IMR-90 (cell line): ENCODE measurements at regions not wholly inside any gene's neighbourhood (a gene's known extent, or its start where the extent isn't known, plus 50 kb on each side); places are given as distances from the start of the nearest gene placed in this dataset.

Source experiments
- ATAC-seq: fragments of 200-7000 bp; cut with Tn5 transposase; 2 replicates; pipeline ENCODE4 v1.9.1; 2020; ENCODE audit warnings: low read depth, mild to moderate bottlenecking, moderate library complexity
- BruUV-seq: library from RNA; stranded (reverse); fragments of 400-500 nt; replicated peaks from 2 replicates; lab custom pipeline; 2021; lab: Mats Ljungman, UMichigan
- CTCF ChIA-PET: fragments of 300-600 bp; formaldehyde crosslinking; extraction: SDS; loops from one replicate; lab custom pipeline; 2021; ENCODE audit warnings: antibody characterized with exemption; lab: Yijun Ruan, JAX
- POLR2A ChIA-PET: fragments of 300-600 bp; sonication (Branson Sonifier 250); formaldehyde crosslinking; loops from one replicate; lab custom pipeline; 2022; ENCODE audit warnings: antibody characterized with exemption; ENCODE audit not compliant: unreplicated experiment; lab: Charles Lee
- DNase-seq: peaks from one replicate; pipeline ENCODE4 v3.0.0; 2013
- H2AFZ ChIP-seq: replicated peaks from 2 replicates; pipeline ENCODE3; 2013; ENCODE audit warnings: low read length, mild to moderate bottlenecking; ENCODE audit not compliant: poor library complexity
- H2AK5ac ChIP-seq: 2 replicates; pipeline ENCODE4 v1.6.1; 2013; ENCODE audit warnings: low read depth, low read length, inconsistent platforms
- H2AK9ac ChIP-seq: replicated peaks from 2 replicates; pipeline ENCODE3; 2013; ENCODE audit warnings: mild to moderate bottlenecking, low read depth, low read length, moderate library complexity; ENCODE audit not compliant: poor library complexity
- H2BK120ac ChIP-seq: 2 replicates; pipeline ENCODE4 v1.6.1; 2013; ENCODE audit warnings: low read depth, low read length, inconsistent platforms
- H2BK15ac ChIP-seq: 3 replicates; pipeline ENCODE4 v1.6.1; 2013; ENCODE audit warnings: low read depth, low read length, inconsistent platforms
- H2BK20ac ChIP-seq: 2 replicates; pipeline ENCODE4 v1.6.1; 2013; ENCODE audit warnings: low read depth, mild to moderate bottlenecking, inconsistent platforms, low read length, moderate library complexity
- H2BK5ac ChIP-seq: 2 replicates; pipeline ENCODE4 v1.6.1; 2013; ENCODE audit warnings: mild to moderate bottlenecking, low read depth, low read length, inconsistent platforms; ENCODE audit not compliant: poor library complexity, severe bottlenecking
- H3K14ac ChIP-seq: replicated peaks from 2 replicates; pipeline ENCODE4 v1.6.1; 2013; ENCODE audit warnings: low read depth, low read length, inconsistent platforms
- H3K18ac ChIP-seq: 2 replicates; pipeline ENCODE4 v1.6.1; 2013; ENCODE audit warnings: low read depth, low read length, control low read depth
- H3K23ac ChIP-seq: 2 replicates; pipeline ENCODE4 v1.6.1; 2013; ENCODE audit warnings: low read depth, low read length, inconsistent platforms
- H3K27ac ChIP-seq: 2 replicates; pipeline ENCODE4 v1.5.1; 2013; ENCODE audit warnings: mild to moderate bottlenecking, control low read depth, low read length; ENCODE audit not compliant: insufficient read depth
- H3K27me3 ChIP-seq: 2 replicates; pipeline ENCODE4 v1.6.1; 2013; ENCODE audit warnings: low read length; ENCODE audit not compliant: control insufficient read depth, insufficient read depth
- H3K36me3 ChIP-seq: 2 replicates; pipeline ENCODE4 v1.6.1; 2013; ENCODE audit warnings: low read length, mixed read lengths; ENCODE audit not compliant: control insufficient read depth, insufficient read depth
- H3K4ac ChIP-seq: 2 replicates; pipeline ENCODE4 v1.6.1; 2013; ENCODE audit warnings: low read depth, low read length, inconsistent platforms
- H3K4me1 ChIP-seq: 2 replicates; pipeline ENCODE4 v1.6.1; 2013; ENCODE audit warnings: low read length, mixed read lengths; ENCODE audit not compliant: control insufficient read depth, insufficient read depth
- H3K4me2 ChIP-seq: 2 replicates; pipeline ENCODE4 v1.6.1; 2013; ENCODE audit warnings: low read depth, mild to moderate bottlenecking, control low read depth, low read length, moderate library complexity
- H3K4me3 ChIP-seq: 2 replicates; pipeline ENCODE4 v1.5.1; 2013; ENCODE audit warnings: low read depth, mild to moderate bottlenecking, control low read depth, low read length, moderate library complexity; ENCODE audit not compliant: insufficient read depth
- H3K56ac ChIP-seq: 2 replicates; pipeline ENCODE4 v1.6.1; 2013; ENCODE audit warnings: low read length, inconsistent platforms; ENCODE audit not compliant: insufficient read depth; ENCODE audit errors: extremely low read depth
- H3K79me1 ChIP-seq, 2 experiments: 2 replicates each; pipeline ENCODE4 v1.6.1; 2013; ENCODE audit warnings: low read length in 2 of 2, inconsistent platforms in 1 of 2, low read depth in 1 of 2
- H3K9ac ChIP-seq: 2 replicates; pipeline ENCODE4 v1.6.1; 2013; ENCODE audit warnings: low read depth, low read length, control low read depth
- H3K9me1 ChIP-seq: 2 replicates; pipeline ENCODE4 v1.6.1; 2013; ENCODE audit warnings: low read length, inconsistent platforms; ENCODE audit not compliant: insufficient read depth
- H3K9me3 ChIP-seq: 2 replicates; pipeline ENCODE4 v1.6.1; 2013; ENCODE audit warnings: low read length; ENCODE audit not compliant: control insufficient read depth, insufficient read depth
- H4K20me1 ChIP-seq: 2 replicates; pipeline ENCODE4 v1.6.1; 2013; ENCODE audit warnings: low read length, inconsistent platforms; ENCODE audit not compliant: insufficient read depth
- H4K5ac ChIP-seq: 2 replicates; pipeline ENCODE4 v1.6.1; 2013; ENCODE audit warnings: mild to moderate bottlenecking, low read depth, low read length, control low read depth
- H4K8ac ChIP-seq, 2 experiments: 2 replicates each; pipeline ENCODE4 v1.6.1; 2013; ENCODE audit warnings: low read depth in 2 of 2, low read length in 2 of 2, control low read depth in 1 of 2, inconsistent platforms in 1 of 2
- H4K91ac ChIP-seq: 2 replicates; pipeline ENCODE4 v1.6.1; 2013; ENCODE audit warnings: low read depth, low read length, inconsistent platforms; ENCODE audit not compliant: insufficient read depth
- BHLHE40 ChIP-seq: fragments of 150-350 bp; IDR thresholded peaks from 2 replicates; pipeline ENCODE4 v1.6.1; 2016; ENCODE audit warnings: mild to moderate bottlenecking, low read depth, low read length
- CEBPB ChIP-seq: IDR thresholded peaks from 2 replicates; pipeline ENCODE4 v1.6.1; 2012; ENCODE audit warnings: low read depth, low read length, improper control_type of control experiment
- CHD1 ChIP-seq: IDR thresholded peaks from 2 replicates; pipeline ENCODE4 v1.6.1; 2012; ENCODE audit warnings: low read depth, low read length, improper control_type of control experiment
- FOS ChIP-seq: fragments of 150-350 bp; IDR thresholded peaks from 2 replicates; pipeline ENCODE4 v1.6.1; 2016; ENCODE audit warnings: low read depth, low read length
- MAFK ChIP-seq: IDR thresholded peaks from 2 replicates; pipeline ENCODE4 v1.6.1; 2012; ENCODE audit warnings: low read depth, low read length, improper control_type of control experiment
- MAZ ChIP-seq: IDR thresholded peaks from 2 replicates; pipeline ENCODE4 v1.6.1; 2012; ENCODE audit warnings: low read depth, mild to moderate bottlenecking, low read length, improper control_type of control experiment, moderate library complexity, borderline replicate concordance
- MXI1 ChIP-seq: IDR thresholded peaks from 2 replicates; pipeline ENCODE4 v1.6.1; 2012; ENCODE audit warnings: low read depth, mild to moderate bottlenecking, low read length, moderate library complexity, borderline replicate concordance
- NFE2L2 ChIP-seq: fragments of 150-350 bp; IDR thresholded peaks from 2 replicates; pipeline ENCODE4 v1.6.1; 2016; ENCODE audit warnings: low read depth, mild to moderate bottlenecking, low read length
- POLR2A ChIP-seq: IDR thresholded peaks from 2 replicates; pipeline ENCODE4 v1.6.1; 2012; ENCODE audit warnings: mild to moderate bottlenecking, low read depth, low read length
- RAD21 ChIP-seq: IDR thresholded peaks from 2 replicates; pipeline ENCODE4 v1.6.1; 2012; ENCODE audit warnings: low read length, improper control_type of control experiment
- RCOR1 ChIP-seq: IDR thresholded peaks from 2 replicates; pipeline ENCODE4 v1.6.1; 2012; ENCODE audit warnings: mild to moderate bottlenecking, low read length, improper control_type of control experiment; ENCODE audit not compliant: insufficient replicate concordance
- RFX5 ChIP-seq: IDR thresholded peaks from 2 replicates; pipeline ENCODE4 v1.8.0; 2012; ENCODE audit warnings: low read depth, mild to moderate bottlenecking, low read length, moderate library complexity
- WGBS, 2 experiments: methylation state at CpG; one replicate each; pipeline versions ENCODE4 v1.1.5 to v1.1.7; 2013; ENCODE audit warnings: missing lambda C conversion rate in 2 of 2; ENCODE audit not compliant: insufficient read length in 1 of 2; ENCODE audit errors: extremely low coverage in 2 of 2; 5-methylcytosine and 5-hydroxymethylcytosine counted together
- dilution Hi-C: fragments of 300-500 bp; cut with HindIII; formaldehyde crosslinking; loops from one replicate; pipeline ENCODE4 v1.14.3; 2018; ENCODE audit warnings: low sequenced_read_pairs; ENCODE audit not compliant: unreplicated experiment
- in situ Hi-C: fragments of 300-500 bp; cut with MboI; formaldehyde crosslinking; loops from 3 replicates; pipeline ENCODE4 v1.14.3; 2019; ENCODE audit warnings: low sequenced_read_pairs, inconsistent platforms, mixed read lengths
- intact Hi-C: fragments of 100-400 bp; cut with micrococcal nuclease; formaldehyde crosslinking; loops from 2 replicates; pipeline ENCODE4 v1.10.0; 2022
- TF ChIP-seq, protein P1 (sequence below): conservative IDR thresholded peaks from 2 replicates; pipeline ENCODE4 v1.5.1; 2012; ENCODE audit warnings: mild to moderate bottlenecking, low read depth, low read length, improper control_type of control experiment
- TF ChIP-seq, protein P2 (sequence below): fragments of 150-350 bp; IDR thresholded peaks from 2 replicates; pipeline ENCODE4 v1.6.1; 2016; ENCODE audit warnings: low read depth, mild to moderate bottlenecking, low read length, moderate library complexity, borderline replicate concordance
- TF ChIP-seq, protein P3 (sequence below): fragments of 150-350 bp; IDR thresholded peaks from 2 replicates; pipeline ENCODE4 v1.6.1; 2017; ENCODE audit warnings: mild to moderate bottlenecking, antibody characterized with exemption, low read length, low read depth

DNA sequence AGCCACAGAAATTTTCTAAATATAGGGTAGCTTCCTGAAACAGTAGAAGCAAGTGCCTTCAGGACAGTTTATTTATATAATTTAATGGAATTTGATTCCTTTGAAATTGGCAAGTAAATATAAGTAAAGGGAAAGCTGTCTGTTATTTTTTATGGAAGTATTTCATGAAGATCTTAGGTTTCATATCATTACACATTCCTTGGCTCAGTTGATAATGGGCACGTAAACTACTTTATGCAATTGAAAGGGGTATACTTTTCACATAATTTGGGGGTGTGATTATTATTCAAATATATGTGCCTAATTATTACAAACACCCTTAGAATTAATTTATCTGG, 71.1 kb upstream of the RAP1B start:
- no peak overlapping the region for H2AK5ac ChIP-seq
- no peak overlapping the region for H3K4ac ChIP-seq
- ChIA-PET CTCF (no interaction called here), POLR2A (interaction anchor here (0.6 kb wide), 1 partner anchor 16 kb away, joined by 3 read pairs; no protein-coding TSS in a partner anchor)
- H3K9me3 ChIP-seq: no peaks in the 10 kb centered on the region
- no peak overlapping the region for H4K8ac ChIP-seq
- no peak for DNase-seq
- H3K79me1 ChIP-seq: no peaks in the 10 kb centered on the region
- H4K5ac ChIP-seq: no peak overlapping the region
- no peak overlapping the region for H3K4me3 ChIP-seq
- H3K27me3 ChIP-seq: no peaks in the 10 kb centered on the region
- H3K18ac ChIP-seq: no peak overlapping the region
- intact Hi-C loops (no loop called here), in situ Hi-C loops (no loop called here), dilution Hi-C loops (no loop called here)
- no peak overlapping the region for H3K23ac ChIP-seq
- H2BK20ac ChIP-seq: no peak overlapping the region
- H2BK120ac ChIP-seq: no peak overlapping the region
- no peak overlapping the region for H2AK9ac ChIP-seq
- H4K20me1 ChIP-seq: no peaks in the 10 kb centered on the region
- peaks cover 2% of the 10 kb centered on the region; the same call in 1 of the 2 replicates for H3K4me1 ChIP-seq
- H2AFZ ChIP-seq: no peak overlapping the region
- no CpG with 5 or more reads among the region's 1 CpG for WGBS, 2 experiments
- no peak for ATAC-seq
- H3K27ac ChIP-seq: no peak overlapping the region
- no peak overlapping the region for H3K56ac ChIP-seq
- no peak overlapping the region for H3K9ac ChIP-seq
- no peaks in the 10 kb centered on the region for H3K36me3 ChIP-seq
- TF ChIP-seq, protein P1, sequence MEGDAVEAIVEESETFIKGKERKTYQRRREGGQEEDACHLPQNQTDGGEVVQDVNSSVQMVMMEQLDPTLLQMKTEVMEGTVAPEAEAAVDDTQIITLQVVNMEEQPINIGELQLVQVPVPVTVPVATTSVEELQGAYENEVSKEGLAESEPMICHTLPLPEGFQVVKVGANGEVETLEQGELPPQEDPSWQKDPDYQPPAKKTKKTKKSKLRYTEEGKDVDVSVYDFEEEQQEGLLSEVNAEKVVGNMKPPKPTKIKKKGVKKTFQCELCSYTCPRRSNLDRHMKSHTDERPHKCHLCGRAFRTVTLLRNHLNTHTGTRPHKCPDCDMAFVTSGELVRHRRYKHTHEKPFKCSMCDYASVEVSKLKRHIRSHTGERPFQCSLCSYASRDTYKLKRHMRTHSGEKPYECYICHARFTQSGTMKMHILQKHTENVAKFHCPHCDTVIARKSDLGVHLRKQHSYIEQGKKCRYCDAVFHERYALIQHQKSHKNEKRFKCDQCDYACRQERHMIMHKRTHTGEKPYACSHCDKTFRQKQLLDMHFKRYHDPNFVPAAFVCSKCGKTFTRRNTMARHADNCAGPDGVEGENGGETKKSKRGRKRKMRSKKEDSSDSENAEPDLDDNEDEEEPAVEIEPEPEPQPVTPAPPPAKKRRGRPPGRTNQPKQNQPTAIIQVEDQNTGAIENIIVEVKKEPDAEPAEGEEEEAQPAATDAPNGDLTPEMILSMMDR: no peak
- TF ChIP-seq MXI1: no peak
- no peak for TF ChIP-seq BHLHE40
- TF ChIP-seq, protein P2, sequence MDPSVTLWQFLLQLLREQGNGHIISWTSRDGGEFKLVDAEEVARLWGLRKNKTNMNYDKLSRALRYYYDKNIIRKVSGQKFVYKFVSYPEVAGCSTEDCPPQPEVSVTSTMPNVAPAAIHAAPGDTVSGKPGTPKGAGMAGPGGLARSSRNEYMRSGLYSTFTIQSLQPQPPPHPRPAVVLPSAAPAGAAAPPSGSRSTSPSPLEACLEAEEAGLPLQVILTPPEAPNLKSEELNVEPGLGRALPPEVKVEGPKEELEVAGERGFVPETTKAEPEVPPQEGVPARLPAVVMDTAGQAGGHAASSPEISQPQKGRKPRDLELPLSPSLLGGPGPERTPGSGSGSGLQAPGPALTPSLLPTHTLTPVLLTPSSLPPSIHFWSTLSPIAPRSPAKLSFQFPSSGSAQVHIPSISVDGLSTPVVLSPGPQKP: no peak
- TF ChIP-seq RAD21: no peak
- no peak for TF ChIP-seq RFX5
- TF ChIP-seq POLR2A: no peak
- TF ChIP-seq MAZ: no peak
- TF ChIP-seq CHD1: no peak
- TF ChIP-seq FOS: no peak
- no peak for TF ChIP-seq NFE2L2
- TF ChIP-seq CEBPB: no peak
- TF ChIP-seq MAFK: no peak
- TF ChIP-seq, protein P3, sequence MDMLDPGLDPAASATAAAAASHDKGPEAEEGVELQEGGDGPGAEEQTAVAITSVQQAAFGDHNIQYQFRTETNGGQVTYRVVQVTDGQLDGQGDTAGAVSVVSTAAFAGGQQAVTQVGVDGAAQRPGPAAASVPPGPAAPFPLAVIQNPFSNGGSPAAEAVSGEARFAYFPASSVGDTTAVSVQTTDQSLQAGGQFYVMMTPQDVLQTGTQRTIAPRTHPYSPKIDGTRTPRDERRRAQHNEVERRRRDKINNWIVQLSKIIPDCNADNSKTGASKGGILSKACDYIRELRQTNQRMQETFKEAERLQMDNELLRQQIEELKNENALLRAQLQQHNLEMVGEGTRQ: no peak
- no peak for TF ChIP-seq RCOR1
- no peak overlapping the region for H2BK5ac ChIP-seq
- no peak overlapping the region for H4K91ac ChIP-seq
- no peaks in the 10 kb centered on the region; the same call in 1 of the 2 replicates for H3K9me1 ChIP-seq
- H3K4me2 ChIP-seq: no peak overlapping the region
- no peak overlapping the region for H2BK15ac ChIP-seq
- BruUV-seq: no TSS peak
- H3K14ac ChIP-seq: no peak overlapping the region
